GM12878 (cell line): ENCODE measurements at regions not wholly inside any gene's neighbourhood (a gene's known extent, or its start where the extent isn't known, plus 50 kb on each side); places are given as distances from the start of the nearest gene placed in this dataset.

Experiments used
- ATAC-seq: fragments of 200-7000 bp; cut with Tn5 transposase; 3 replicates; pipeline ENCODE4 v1.9.1; 2020; ENCODE audit warnings: mild to moderate bottlenecking, moderate library complexity
- BruUV-seq: library from RNA; stranded (reverse); fragments of 400-500 nt; replicated peaks from 2 replicates; lab custom pipeline; 2021; lab: Mats Ljungman, UMichigan
- CTCF ChIA-PET: fragments of 300-600 bp; sonication (Branson Sonifier 250); formaldehyde crosslinking; extraction: SDS; loops from one replicate; lab custom pipeline; 2021; ENCODE audit warnings: inconsistent platforms; lab: Yijun Ruan, JAX
- POLR2A ChIA-PET: fragments of 350-600 bp; formaldehyde crosslinking; extraction: SDS; loops from one replicate; lab custom pipeline; 2021; ENCODE audit warnings: inconsistent platforms; lab: Charles Lee
- RAD21 ChIA-PET: fragments of 300-600 bp; sonication (Branson Sonifier 250); formaldehyde crosslinking; loops from one replicate; lab custom pipeline; 2023; ENCODE audit warnings: antibody characterized with exemption; ENCODE audit not compliant: unreplicated experiment; lab: Charles Lee
- SMC1A ChIA-PET: fragments of 300-600 bp; sonication (Branson Sonifier 250); formaldehyde crosslinking; loops from one replicate; lab custom pipeline; 2023; ENCODE audit not compliant: unreplicated experiment, uncharacterized antibody; lab: Charles Lee
- DNase-seq: peaks from one replicate; pipeline ENCODE4 v3.0.0-alpha.2; 2011; ENCODE audit warnings: low read depth, low spot score
- FAIRE-seq: peaks from 3 replicates; lab custom pipeline; 2011; peaks lifted over from hg19 to GRCh38; lab: Jason Lieb, UNC
- H2AFZ ChIP-seq: 2 replicates; pipeline ENCODE4 v1.6.0; 2011; ENCODE audit warnings: low read depth, low read length, control low read depth; ENCODE audit not compliant: control insufficient read depth
- H3K27ac ChIP-seq: 2 replicates; pipeline ENCODE4 v1.5.1; 2011; ENCODE audit warnings: control low read depth; ENCODE audit not compliant: control insufficient read depth, insufficient read depth
- H3K27me3 ChIP-seq, 2 experiments: replicated peaks in 1 of 2; 2 replicates each; pipeline versions ENCODE4 v1.6.0 to v1.6.1; 2011; ENCODE audit warnings: low read length in 1 of 2; ENCODE audit not compliant: control insufficient read depth in 2 of 2, insufficient read depth in 2 of 2
- H3K36me3 ChIP-seq, 2 experiments: 2 replicates each; pipeline ENCODE4 v1.5.1; 2011; ENCODE audit warnings: low read length in 1 of 2; ENCODE audit not compliant: control insufficient read depth in 2 of 2, insufficient read depth in 2 of 2
- H3K4me1 ChIP-seq: 2 replicates; pipeline ENCODE4 v1.6.1; 2011; ENCODE audit warnings: mild to moderate bottlenecking, low read length, moderate library complexity, mixed read lengths; ENCODE audit not compliant: control insufficient read depth, insufficient read depth
- H3K4me2 ChIP-seq: 2 replicates; pipeline ENCODE4 v1.6.0; 2011; ENCODE audit warnings: control low read depth; ENCODE audit not compliant: control insufficient read depth, insufficient read depth
- H3K4me3 ChIP-seq: fragments of 200-600 bp; sonication (generic); 2 replicates; pipeline ENCODE4 v1.5.1; 2016
- H3K79me2 ChIP-seq: 2 replicates; pipeline ENCODE4 v1.6.0; 2011; ENCODE audit warnings: low read length; ENCODE audit not compliant: control insufficient read depth, insufficient read depth
- H3K9ac ChIP-seq: 2 replicates; pipeline ENCODE4 v1.8.0; 2011; ENCODE audit warnings: low read length, control low read depth, mixed read lengths; ENCODE audit not compliant: control insufficient read depth, insufficient read depth
- H3K9me3 ChIP-seq: replicated peaks from 3 replicates; pipeline ENCODE4 v1.5.1; 2011; ENCODE audit warnings: mild to moderate bottlenecking, low read length; ENCODE audit not compliant: control insufficient read depth, insufficient read depth
- H4K20me1 ChIP-seq: 2 replicates; pipeline ENCODE4 v1.6.0; 2011; ENCODE audit not compliant: control insufficient read depth, insufficient read depth
- BCLAF1 ChIP-seq: fragments of 450-650 bp; IDR thresholded peaks from 2 replicates; pipeline ENCODE4 v1.6.1; 2017; ENCODE audit warnings: antibody characterized with exemption, mild to moderate bottlenecking, moderate library complexity
- ESRRA ChIP-seq: IDR thresholded peaks from 2 replicates; pipeline ENCODE4 v1.6.1; 2012; ENCODE audit warnings: mild to moderate bottlenecking, low read length, improper control_type of control experiment
- MXI1 ChIP-seq: fragments of 150-350 bp; IDR thresholded peaks from 2 replicates; pipeline ENCODE4 v1.6.1; 2011; ENCODE audit warnings: low read depth, mild to moderate bottlenecking, inconsistent platforms, low read length, improper control_type of control experiment
- REST ChIP-seq: IDR thresholded peaks from 2 replicates; pipeline ENCODE4 v1.6.1; 2012; ENCODE audit warnings: mild to moderate bottlenecking, low read depth, low read length
- WGBS: methylation state at CpG from one replicate; pipeline ENCODE4 v1.1.6; 2016; ENCODE audit warnings: low lambda C conversion rate; ENCODE audit not compliant: insufficient replicate concordance, insufficient coverage; ENCODE audit errors: missing lambda C conversion rate; 5-methylcytosine and 5-hydroxymethylcytosine counted together
- in situ Hi-C: fragments of 300-500 bp; cut with MboI; formaldehyde crosslinking; loops from 9 replicates; pipeline ENCODE4 v1.14.3; 2018; ENCODE audit warnings: mixed read lengths
- intact Hi-C: fragments of 100-400 bp; cut with micrococcal nuclease; formaldehyde crosslinking; loops from one replicate; pipeline ENCODE4 v1.14.2; 2022; ENCODE audit not compliant: unreplicated experiment

- no peak overlapping the region for H3K9ac ChIP-seq
- no peak overlapping the region for H3K4me2 ChIP-seq
- intact Hi-C loops: no loop called here
- no peaks in the 10 kb centered on the region for H3K36me3 ChIP-seq
- FAIRE-seq: no peak
- SMC1A ChIA-PET: no interaction called here
- no peaks in the 10 kb centered on the region for H4K20me1 ChIP-seq
- H3K4me3 ChIP-seq: no peak overlapping the region
- RAD21 ChIA-PET: no interaction called here
- TF ChIP-seq ESRRA (no peak), REST (no peak), MXI1 (no peak), BCLAF1 (no peak)
- no TSS peak for BruUV-seq
- H2AFZ ChIP-seq: no peak overlapping the region
- no peaks in the 10 kb centered on the region for H3K4me1 ChIP-seq
- 36% methylated on average over 4 of the region's 4 CpGs for WGBS
- no peak for DNase-seq
- in situ Hi-C loops: no loop called here
- H3K9me3 ChIP-seq: no peaks in the 10 kb centered on the region
- ATAC-seq: no peak
- CTCF ChIA-PET: no interaction called here
- H3K27ac ChIP-seq: no peak overlapping the region
- POLR2A ChIA-PET: no interaction called here
- no peaks in the 10 kb centered on the region for H3K27me3 ChIP-seq
- no peaks in the 10 kb centered on the region for H3K79me2 ChIP-seq
Observed at GRCh38 chr2:129550536-129550935, 428.9 kb upstream of the RAB6C start.
